ENCODE measurements at regions not wholly inside any gene's neighbourhood (a gene's known extent, or its start where the extent isn't known, plus 50 kb on each side); places are given as distances from the start of the nearest gene placed in this dataset.

- TF ChIP-seq, protein P1, sequence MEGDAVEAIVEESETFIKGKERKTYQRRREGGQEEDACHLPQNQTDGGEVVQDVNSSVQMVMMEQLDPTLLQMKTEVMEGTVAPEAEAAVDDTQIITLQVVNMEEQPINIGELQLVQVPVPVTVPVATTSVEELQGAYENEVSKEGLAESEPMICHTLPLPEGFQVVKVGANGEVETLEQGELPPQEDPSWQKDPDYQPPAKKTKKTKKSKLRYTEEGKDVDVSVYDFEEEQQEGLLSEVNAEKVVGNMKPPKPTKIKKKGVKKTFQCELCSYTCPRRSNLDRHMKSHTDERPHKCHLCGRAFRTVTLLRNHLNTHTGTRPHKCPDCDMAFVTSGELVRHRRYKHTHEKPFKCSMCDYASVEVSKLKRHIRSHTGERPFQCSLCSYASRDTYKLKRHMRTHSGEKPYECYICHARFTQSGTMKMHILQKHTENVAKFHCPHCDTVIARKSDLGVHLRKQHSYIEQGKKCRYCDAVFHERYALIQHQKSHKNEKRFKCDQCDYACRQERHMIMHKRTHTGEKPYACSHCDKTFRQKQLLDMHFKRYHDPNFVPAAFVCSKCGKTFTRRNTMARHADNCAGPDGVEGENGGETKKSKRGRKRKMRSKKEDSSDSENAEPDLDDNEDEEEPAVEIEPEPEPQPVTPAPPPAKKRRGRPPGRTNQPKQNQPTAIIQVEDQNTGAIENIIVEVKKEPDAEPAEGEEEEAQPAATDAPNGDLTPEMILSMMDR (IDR thresholded peaks at IDR 0.05; ENCODE audit: low read depth, low read length), result no peak
- no peak for TF ChIP-seq MAX (IDR thresholded peaks at IDR 0.05; ENCODE audit: low read depth, low read length)
- no peak for TF ChIP-seq POLR2A (IDR thresholded peaks at IDR 0.05; ENCODE audit: extremely low read depth, insufficient read length)
Measured at GRCh38 chr9:106085479-106085878, 391.1 kb downstream of the TMEM38B start.

All from NB4 (cell line).